SU-DHL-6 (cell line): ENCODE measurements at regions not wholly inside any gene's neighbourhood (a gene's known extent, or its start where the extent isn't known, plus 50 kb on each side); places are given as distances from the start of the nearest gene placed in this dataset.
A peak's percentile ranks its signal among the peaks of the same experiment; 100 is the strongest.

Experiments
- H2AFZ ChIP-seq: fragments of 200-600 bp; sonication (generic); 2 replicates; pipeline ENCODE4 v1.6.1; 2014; ENCODE audit warnings: low read depth, mild to moderate bottlenecking, moderate library complexity, mixed read lengths, antibody characterized with exemption, low read length; ENCODE audit not compliant: severe bottlenecking
- H3F3A ChIP-seq: fragments of 200-600 bp; shearing (Covaris generic); 2 replicates; pipeline ENCODE4 v1.6.0; 2016; ENCODE audit warnings: antibody characterized with exemption, mild to moderate bottlenecking; ENCODE audit not compliant: insufficient read depth
- H3K27ac ChIP-seq: fragments of 200-600 bp; sonication (generic); 2 replicates; pipeline ENCODE4 v1.5.1; 2016; ENCODE audit warnings: low read depth, mild to moderate bottlenecking, low read length, moderate library complexity, mixed read lengths
- H3K27me3 ChIP-seq: fragments of 200-600 bp; sonication (generic), shearing (Covaris generic); 2 replicates; pipeline ENCODE4 v1.6.0; 2014; ENCODE audit warnings: mild to moderate bottlenecking, low read length
- H3K36me3 ChIP-seq: fragments of 200-600 bp; sonication (generic); 2 replicates; pipeline ENCODE4 v1.6.1; 2014; ENCODE audit warnings: mild to moderate bottlenecking, low read length, mixed read lengths
- H3K4me2 ChIP-seq: fragments of 300-600, 200-600 bp; shearing (Covaris generic), sonication (generic); 2 replicates; pipeline ENCODE4 v1.6.0; 2014; ENCODE audit warnings: low read length, low read depth, mild to moderate bottlenecking; ENCODE audit not compliant: poor library complexity, severe bottlenecking
- H3K4me3 ChIP-seq: fragments of 200-600 bp; sonication (generic); 2 replicates; pipeline ENCODE4 v1.5.1; 2014; ENCODE audit warnings: antibody characterized with exemption, low read length, mild to moderate bottlenecking, mixed read lengths; ENCODE audit not compliant: insufficient read depth, poor library complexity, severe bottlenecking
- H3K79me2 ChIP-seq: fragments of 200-600 bp; sonication (generic); 2 replicates; pipeline ENCODE4 v1.6.1; 2014; ENCODE audit warnings: mild to moderate bottlenecking, low read length, moderate library complexity; ENCODE audit not compliant: insufficient read depth
- H3K9ac ChIP-seq: fragments of 200-600 bp; sonication (generic); 2 replicates; pipeline ENCODE4 v1.7.0; 2014; ENCODE audit warnings: mild to moderate bottlenecking, low read length
- H3K9me2 ChIP-seq: fragments of 200-600 bp; sonication (generic); replicated peaks from 2 replicates; pipeline ENCODE4 v1.6.1; 2014; ENCODE audit warnings: low read length; ENCODE audit not compliant: insufficient read depth
- H3K9me3 ChIP-seq: fragments of 200-600 bp; sonication (generic); 2 replicates; pipeline ENCODE4 v1.6.1; 2014; ENCODE audit warnings: low read length, mixed read lengths; ENCODE audit not compliant: insufficient read depth
- H4K20me1 ChIP-seq: fragments of 200-600 bp; sonication (generic); 2 replicates; pipeline ENCODE4 v1.6.1; 2014; ENCODE audit warnings: low read depth, mild to moderate bottlenecking, antibody characterized with exemption, low read length, moderate library complexity, mixed read lengths
- CTCF ChIP-seq: fragments of 200-600 bp; sonication (generic); IDR thresholded peaks from one replicate; pipeline ENCODE4 v1.5.1; 2017; ENCODE audit warnings: antibody characterized with exemption, mild to moderate bottlenecking, low read length, moderate library complexity; ENCODE audit not compliant: insufficient read depth, poor library complexity, severe bottlenecking
- EZH2phosphoT487 ChIP-seq: fragments of 200-600 bp; sonication (generic), shearing (Covaris generic); conservative IDR thresholded peaks from 2 replicates; pipeline ENCODE4 v1.6.1; 2018; ENCODE audit warnings: mild to moderate bottlenecking, antibody characterized with exemption, low read length, moderate library complexity, mixed read lengths

GRCh38 chr6:159116343-159116742 is 52.9 kb upstream of the FNDC1 start:
- no peak for TF ChIP-seq CTCF
- no peak for TF ChIP-seq EZH2phosphoT487
- Histone ChIP-seq H3K79me2 (no peaks in the 10 kb centered on the region), H3K9ac (no peak overlapping the region), H3K36me3 (no peaks in the 10 kb centered on the region), H2AFZ (no peak overlapping the region), H3K4me3 (no peak overlapping the region), H3K27ac (no peak overlapping the region), H4K20me1 (no peaks in the 10 kb centered on the region), H3K9me3 (no peaks in the 10 kb centered on the region), H3F3A (no peaks in the 10 kb centered on the region), H3K4me2 (peak overlapping the region; percentile 33), H3K27me3 (no peaks in the 10 kb centered on the region), H3K9me2 (no peaks in the 10 kb centered on the region)

GRCh38 chr6:159114569-159114968 is 54.6 kb upstream of the FNDC1 start:
- no peak overlapping the region for H3K4me3 ChIP-seq
- peak overlapping the region; percentile 8; the same call in 1 of the 2 replicates for H3K9ac ChIP-seq
- no peaks in the 10 kb centered on the region for H3K36me3 ChIP-seq
- H3K79me2 ChIP-seq, result no peaks in the 10 kb centered on the region
- H3K9me2 ChIP-seq, result no peaks in the 10 kb centered on the region
- H3K9me3 ChIP-seq, result no peaks in the 10 kb centered on the region
- no peak overlapping the region for H2AFZ ChIP-seq
- no peaks in the 10 kb centered on the region for H3K27me3 ChIP-seq
- no peaks in the 10 kb centered on the region for H4K20me1 ChIP-seq
- H3F3A ChIP-seq, result no peaks in the 10 kb centered on the region
- no peak overlapping the region; the same call in 1 of the 2 replicates for H3K27ac ChIP-seq
- peak overlapping the region; percentile 47 for H3K4me2 ChIP-seq
- TF ChIP-seq EZH2phosphoT487, result no peak

- Histone ChIP-seq H3K4me2 (no peak overlapping the region), H3K36me3 (no peaks in the 10 kb centered on the region), H3K9ac (no peak overlapping the region), H3K9me2 (no peaks in the 10 kb centered on the region), H4K20me1 (no peaks in the 10 kb centered on the region), H2AFZ (no peak overlapping the region), H3K79me2 (no peaks in the 10 kb centered on the region), H3K4me3 (no peak overlapping the region), H3K9me3 (no peaks in the 10 kb centered on the region), H3K27me3 (no peaks in the 10 kb centered on the region), H3F3A (no peaks in the 10 kb centered on the region), H3K27ac (no peak overlapping the region)
- no peak for TF ChIP-seq CTCF
- no peak for TF ChIP-seq EZH2phosphoT487
These were observed 56.0 kb upstream of the FNDC1 start for GRCh38 chr6:159113223-159113622.

- H3K36me3 ChIP-seq, result no peaks in the 10 kb centered on the region
- no peak overlapping the region for H3K4me3 ChIP-seq
- H3K27me3 ChIP-seq, result no peaks in the 10 kb centered on the region
- no peak for TF ChIP-seq CTCF
- no peak for TF ChIP-seq EZH2phosphoT487
- H3K79me2 ChIP-seq, result no peaks in the 10 kb centered on the region
- H3K4me2 ChIP-seq, result no peak overlapping the region
- H3K9me2 ChIP-seq, result no peaks in the 10 kb centered on the region
- no peaks in the 10 kb centered on the region for H4K20me1 ChIP-seq
- 0 out of 2 replicates have a peak, but pooled peaks cover 4% of the 10 kb centered on the region for H3F3A ChIP-seq
- H3K9me3 ChIP-seq, result no peaks in the 10 kb centered on the region
- H2AFZ ChIP-seq, result no peak overlapping the region
- no peak overlapping the region for H3K27ac ChIP-seq
- H3K9ac ChIP-seq, result no peak overlapping the region
These were observed 56.5 kb upstream of the FNDC1 start for GRCh38 chr6:159112714-159113113.
